ENCODE measurements at regions not wholly inside any gene's neighbourhood (a gene's known extent, or its start where the extent isn't known, plus 50 kb on each side); places are given as distances from the start of the nearest gene placed in this dataset.
"Not testable (repeated sequence)": the region's sequence is repeated elsewhere in the genome, so short reads cannot be mapped to it uniquely, and the experiment has no call there.

DNA sequence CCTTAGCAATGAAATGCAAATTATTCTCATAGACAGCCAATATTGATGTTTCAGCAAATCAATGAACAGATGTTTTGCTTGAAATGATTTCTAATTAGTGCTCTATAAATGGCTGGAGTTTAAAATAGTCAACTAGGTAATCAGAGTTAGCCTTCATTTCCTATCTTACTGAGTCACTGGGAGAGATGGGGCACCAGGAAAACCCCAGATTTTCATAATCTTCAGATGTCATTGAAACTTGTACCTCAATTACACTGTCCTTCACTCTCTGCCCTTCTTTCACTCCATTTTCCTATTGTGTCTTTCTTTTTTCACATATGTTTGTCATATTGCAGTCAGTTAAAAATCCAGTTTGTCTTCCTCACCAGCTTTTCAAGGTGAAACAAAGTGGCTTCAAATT lies 92.7 kb downstream of the C12orf75 start:
- no peak for DNase-seq (ENCODE audit: low read depth in 3 of 3, low spot score in 2 of 3)

DNA sequence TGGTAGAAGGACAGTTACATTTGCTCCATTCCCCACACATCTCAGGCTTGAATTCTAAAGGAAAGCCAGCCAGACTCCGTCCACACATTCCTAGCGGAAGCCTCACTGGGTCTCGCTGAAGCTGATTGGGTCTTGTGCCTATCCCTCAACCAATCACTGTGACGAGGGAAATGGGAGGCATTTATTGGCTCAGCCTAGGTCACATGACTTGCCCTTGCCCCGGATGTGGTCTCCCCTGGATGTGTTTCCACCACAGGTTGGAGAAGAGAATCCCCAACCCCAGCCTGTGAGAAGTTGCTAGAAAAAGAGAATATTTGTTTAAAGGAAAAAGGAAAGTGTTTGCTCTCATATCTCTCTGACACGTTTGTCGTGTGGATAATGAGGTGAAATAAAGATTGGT lies 93.4 kb downstream of the C12orf75 start:
- no peak for DNase-seq (ENCODE audit: low read depth in 3 of 3, low spot score in 2 of 3)

DNA sequence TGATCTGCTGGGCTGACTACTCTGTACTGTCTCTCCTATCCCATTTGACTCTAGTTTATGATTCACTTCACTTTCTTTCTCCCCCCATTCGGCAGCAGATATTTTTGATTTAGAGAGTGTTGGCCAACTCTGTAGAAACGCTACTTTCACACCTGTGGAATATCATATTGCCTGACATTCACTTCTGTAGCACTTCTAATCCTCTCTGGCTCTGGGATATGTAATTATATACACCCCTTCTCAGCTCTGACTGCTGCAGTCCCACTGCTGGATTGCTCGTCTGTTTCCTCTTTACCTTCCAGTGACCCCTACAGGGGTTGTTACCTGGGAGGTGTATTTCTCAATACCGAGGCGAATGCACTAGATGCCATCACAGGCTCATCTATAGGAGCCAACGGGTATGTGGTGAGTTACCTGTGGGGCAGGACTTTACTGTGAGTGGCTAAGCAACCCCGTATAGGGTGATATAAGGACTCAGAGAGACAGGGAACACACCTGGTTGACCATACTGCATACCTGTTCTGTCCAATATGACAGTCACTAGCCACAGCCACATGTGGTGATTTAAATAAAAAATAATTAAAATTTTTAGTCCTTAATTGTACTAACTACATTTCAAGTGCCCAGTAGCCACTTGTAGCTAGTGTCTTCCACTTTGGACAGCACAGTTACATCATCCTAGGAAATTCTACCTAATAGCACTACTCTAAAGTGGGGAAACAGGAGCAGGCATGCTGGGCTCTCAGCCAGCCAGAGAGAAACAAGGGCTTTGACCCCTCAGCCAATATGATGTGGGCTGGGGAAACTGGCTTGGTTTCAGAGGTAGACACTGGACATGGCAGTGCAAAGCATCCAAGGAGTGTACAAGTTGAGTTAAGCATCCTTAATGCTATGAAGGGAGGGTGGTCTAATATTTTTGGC lies 95.0 kb downstream of the C12orf75 start:
- DNase-seq (ENCODE audit: low read depth in 3 of 3, low spot score in 2 of 3), result no peak

DNA sequence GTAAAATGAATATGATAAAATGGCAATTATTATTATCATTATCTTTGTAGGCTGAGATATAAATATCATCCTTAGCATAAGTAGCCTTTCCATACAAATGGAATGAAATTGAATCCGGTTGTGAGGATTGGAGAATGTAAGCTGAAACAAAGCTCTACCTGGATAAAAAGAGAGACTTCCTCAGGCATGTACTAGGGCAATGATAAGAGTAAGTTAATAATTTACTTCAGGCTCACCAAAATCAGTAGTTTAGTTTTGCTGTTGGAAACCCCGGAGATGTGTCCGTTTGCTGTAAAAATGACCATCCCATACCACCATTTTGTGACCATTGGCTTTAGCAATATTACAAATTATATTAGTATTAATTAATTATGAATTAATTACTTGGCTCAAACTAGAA lies 96.3 kb downstream of the C12orf75 start:
- DNase-seq (ENCODE audit: low read depth in 3 of 3, low spot score in 2 of 3), result no peak

DNA sequence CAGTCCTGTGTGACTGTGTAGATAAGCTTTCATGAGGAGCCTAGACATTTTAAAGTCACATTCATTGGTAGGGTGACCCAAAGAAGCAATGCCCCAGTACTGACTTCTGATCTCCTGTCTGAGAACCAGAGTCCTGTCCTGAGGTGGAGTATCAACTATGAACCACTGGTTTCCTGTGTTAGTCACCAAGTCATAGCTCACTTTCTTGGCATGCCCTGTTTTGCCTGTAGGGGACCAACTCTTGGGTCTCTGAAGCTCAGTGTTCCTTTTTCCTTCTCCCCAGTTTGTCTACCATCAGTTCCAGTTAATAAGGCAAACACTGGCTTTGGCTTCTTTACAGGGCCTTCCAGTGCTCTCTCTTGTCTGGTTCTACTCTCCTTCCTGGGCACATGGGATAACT lies 97.4 kb downstream of the C12orf75 start:
- no peak for DNase-seq (ENCODE audit: low read depth in 3 of 3, low spot score in 2 of 3)

DNA sequence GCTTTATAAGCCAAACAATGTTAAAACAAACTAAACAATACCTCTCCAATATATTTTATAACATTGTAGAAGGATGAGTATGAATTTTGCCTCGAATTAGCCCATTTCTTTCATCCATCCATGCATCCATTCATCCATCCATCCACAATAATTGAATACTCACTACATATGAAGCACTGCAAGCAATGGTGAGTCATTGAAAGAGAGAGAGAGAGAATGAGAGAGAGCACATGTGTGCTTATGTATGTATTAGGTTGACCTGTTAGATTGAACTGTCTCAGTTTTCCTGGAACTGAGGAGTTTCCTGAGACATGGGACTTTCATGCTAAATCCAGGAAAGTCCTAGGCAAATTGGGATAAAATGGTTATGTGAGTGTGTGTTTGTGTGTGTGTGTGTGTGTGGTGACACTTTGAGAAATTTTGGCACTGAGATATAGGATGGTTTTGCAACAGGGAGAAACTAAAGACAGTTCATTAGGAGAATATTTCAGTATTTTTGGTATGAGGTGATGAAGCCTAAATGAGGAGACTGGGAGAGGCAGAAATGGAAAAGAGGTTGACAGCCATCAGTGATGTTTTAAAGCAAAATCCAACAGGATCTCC lies 98.4 kb downstream of the C12orf75 start:
- DNase-seq (ENCODE audit: low read depth in 3 of 3, low spot score in 2 of 3), result no peak

DNA sequence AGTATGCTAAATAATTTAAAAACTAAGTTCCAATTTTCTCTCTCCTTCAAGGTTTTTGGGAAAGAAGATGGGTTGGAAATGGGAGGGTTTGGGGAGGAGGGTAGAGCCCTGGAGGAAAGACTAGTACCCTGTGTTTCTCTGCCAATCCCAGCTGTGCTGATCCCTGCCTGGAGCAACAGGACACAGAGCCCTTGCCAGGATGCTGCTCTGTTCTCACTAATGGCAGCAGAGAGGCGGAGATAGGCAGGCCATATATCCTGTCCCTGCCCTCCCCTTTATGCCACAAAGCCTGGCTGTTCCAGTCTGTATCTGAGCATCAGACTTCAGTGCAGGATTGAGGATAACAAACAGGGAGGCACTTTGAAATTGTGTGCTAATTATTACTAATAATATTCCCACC lies 99.0 kb downstream of the C12orf75 start:
- DNase-seq (ENCODE audit: low read depth in 3 of 3, low spot score in 2 of 3), result no peak

DNA sequence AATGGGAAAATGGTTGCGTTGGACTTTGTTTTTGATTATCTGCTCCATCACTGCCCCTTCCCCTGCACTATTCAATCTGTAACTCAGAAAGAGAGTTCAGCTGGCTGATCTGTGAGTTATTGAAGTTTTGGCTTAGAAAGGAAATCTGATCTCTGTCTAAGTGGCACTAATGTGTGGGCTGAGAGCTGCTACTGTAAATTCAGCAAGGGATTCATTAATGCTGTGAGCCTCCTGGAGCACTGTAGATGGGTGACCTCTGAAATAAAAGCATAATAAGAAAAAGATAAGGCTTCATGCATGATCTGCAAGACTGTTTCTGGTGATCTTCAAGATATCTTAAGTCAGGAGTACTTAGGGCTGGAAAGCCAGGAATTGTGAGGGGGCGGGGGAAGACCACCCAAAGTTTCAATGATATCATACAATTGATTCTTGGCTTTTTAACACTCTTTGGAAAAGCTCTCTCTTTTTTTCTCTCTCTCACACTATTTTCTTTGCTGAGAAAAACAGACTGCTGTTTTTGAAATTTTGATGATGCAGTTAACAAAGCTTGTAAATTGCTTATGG lies 101.1 kb downstream of the C12orf75 start:
- no peak for DNase-seq (ENCODE audit: low read depth in 3 of 3, low spot score in 2 of 3)

DNA sequence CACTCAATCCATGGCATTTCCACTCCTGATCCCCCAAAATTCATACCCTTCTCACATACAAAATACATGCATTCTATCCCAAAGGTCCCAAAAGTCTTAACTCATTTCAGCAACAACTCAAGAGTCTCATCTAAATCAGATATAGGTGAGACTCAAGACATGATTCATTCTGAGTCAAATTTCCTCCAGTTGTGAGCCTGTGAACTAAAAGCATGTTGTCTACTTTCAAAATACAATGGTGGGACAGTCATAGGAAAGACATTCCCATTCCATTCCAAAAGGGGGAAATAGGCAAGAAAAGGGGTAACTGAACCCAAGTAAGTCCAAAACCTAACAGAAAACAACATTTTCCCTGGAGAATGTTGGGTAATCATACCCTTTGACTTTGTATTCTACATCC lies 103.3 kb downstream of the C12orf75 start:
- no peak for DNase-seq (ENCODE audit: low read depth in 3 of 3, low spot score in 2 of 3)

DNA sequence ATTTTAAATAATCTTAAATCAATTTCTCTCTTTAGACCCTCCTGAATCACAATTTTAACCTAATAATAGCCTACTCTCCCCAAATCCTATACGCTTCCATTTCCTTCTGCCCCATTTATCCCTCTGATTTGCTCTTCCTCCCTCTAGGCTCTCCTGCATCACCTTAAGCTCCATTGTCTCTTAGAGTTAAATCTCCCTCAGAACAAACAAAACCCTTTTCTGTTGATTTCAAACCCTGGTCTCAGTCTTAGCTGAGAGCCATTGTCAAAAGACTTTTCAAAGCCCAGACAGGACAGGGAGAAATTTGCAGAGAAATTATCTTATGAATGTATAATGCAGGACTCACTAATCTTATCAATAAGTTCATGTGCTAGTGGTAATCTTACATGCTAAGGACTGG lies 106.1 kb downstream of the C12orf75 start:
- no peak for DNase-seq (ENCODE audit: low read depth in 3 of 3, low spot score in 2 of 3)

DNA sequence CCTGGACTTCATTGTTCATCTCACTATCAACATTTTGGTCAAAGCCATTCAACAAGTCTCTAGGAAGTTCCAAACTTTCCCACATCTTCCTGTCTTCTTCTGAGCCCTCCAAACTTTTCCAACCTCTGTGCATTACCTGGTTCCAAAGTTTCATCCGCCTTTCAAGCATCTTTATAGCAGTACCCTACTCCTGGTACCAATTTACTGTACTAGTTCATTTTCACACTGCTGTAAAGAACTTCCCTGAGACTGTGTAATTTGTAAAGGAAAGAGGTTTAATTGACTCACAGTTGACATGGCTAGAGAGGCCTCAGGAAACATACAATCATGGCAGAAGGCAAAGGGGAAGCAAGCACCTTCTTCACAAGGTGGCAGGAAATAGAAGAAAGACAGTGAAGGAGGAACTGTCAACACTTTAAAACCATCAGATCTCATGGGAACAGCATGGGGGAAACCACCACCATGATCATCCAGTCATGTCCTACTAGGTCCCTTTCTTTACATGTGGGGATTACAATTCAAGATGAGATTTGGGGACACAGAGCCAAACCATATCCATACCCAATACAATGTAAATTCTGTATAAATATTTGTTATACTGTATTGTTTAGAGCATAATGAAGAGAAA lies 109.7 kb downstream of the C12orf75 start:
- no peak for DNase-seq (ENCODE audit: low read depth in 3 of 3, low spot score in 2 of 3)

DNA sequence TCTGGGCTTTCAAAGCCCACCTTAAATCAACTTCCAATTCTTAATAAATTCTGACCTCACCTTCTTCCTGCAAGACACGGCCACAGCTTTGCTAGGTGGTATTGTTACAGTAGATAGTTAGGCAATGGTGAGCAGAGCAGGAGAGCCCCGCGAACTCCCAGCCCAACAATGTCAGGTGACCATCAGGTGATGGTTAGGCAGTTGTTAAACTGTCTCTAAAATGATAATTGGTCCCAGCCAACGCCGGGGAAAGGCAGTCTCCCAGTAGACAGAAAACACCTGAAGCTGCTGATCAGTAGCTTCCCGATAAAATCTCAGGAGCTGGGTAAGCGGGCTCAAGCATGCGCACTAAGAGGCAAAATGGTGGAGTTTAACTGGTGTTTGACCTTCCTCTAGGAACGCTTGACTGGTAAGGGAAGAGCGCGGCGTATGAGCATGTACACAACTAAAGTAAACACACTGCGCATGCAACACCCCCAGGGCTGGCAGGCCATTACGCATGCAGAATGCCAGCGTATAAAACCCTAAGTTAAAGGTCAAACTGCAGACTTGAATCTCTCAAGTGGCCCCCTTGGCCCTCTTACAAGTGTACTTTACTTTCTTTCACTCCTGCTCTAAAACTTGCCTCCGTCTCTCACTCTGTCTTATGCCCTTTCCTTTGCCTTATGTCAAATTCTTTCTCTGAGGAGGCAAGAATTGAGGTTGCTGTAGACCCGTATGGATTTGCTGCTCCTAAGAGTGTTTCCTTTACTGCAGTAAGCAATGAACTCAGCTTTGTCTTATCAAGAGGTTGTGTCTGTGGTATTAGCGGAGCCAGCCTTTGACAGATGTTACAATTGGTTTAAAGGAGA lies 113.5 kb downstream of the C12orf75 start:
- no peak for DNase-seq (ENCODE audit: low read depth in 3 of 3, low spot score in 2 of 3)

DNA sequence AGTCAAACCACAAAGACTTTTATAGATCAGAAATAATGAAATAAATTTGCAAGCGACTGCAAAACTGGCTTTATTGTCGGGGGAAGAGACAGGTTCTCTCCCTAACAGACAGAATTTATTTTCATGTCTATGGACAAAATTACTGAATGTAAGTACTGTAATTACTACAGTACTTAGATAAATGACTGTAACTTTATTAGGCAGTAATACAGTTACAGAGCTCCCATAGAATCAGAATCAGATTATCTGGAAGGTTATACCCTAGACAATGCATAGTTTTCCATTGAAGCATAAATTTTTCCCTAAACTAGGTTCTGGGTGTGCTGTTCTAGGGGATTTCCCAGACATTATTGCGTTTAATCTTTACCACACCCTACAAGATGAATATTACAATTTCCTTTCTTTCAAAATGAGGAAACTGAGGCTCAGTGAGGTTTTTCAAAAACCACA lies 114.2 kb downstream of the C12orf75 start:
- no peak for DNase-seq (ENCODE audit: low read depth in 3 of 3, low spot score in 2 of 3)

DNA sequence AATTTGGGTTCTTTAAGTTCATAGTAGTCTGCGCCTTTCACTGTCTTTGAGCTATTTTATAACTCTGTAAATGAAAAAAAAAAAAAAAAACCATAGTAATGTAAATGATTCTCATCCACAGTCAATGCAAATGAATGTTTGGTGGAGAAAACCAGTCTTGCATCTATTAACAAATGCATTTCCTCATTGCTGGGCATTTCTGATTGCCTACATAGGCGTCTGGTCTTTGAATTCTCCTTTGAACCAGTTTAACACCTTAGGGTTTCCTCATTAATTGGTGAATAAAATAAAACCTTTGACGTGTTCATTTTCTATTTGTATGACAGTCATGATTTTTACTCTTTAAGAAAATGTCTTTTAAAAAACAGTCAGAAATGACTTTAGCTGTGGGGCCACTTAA lies 114.8 kb downstream of the C12orf75 start:
- DNase-seq (ENCODE audit: low read depth in 3 of 3, low spot score in 2 of 3), result no peak

DNA sequence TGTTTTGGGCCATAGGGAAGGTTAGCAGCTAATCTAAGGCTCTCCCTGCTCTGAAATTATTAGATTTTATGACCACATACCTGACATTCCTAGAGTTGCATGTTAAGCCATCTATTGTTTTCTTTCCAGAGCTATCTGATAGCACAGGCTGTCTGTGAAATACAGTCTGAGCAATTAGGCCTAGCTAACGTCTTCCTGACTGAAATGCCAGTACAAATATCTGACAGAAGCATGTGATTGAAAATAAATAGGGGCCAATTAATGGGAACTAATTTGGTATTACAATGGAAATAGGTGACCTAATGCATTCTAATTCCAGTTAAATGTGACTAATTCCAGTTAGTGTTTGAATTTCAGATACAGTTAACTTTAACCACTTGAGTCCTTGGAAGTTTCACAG lies 115.2 kb downstream of the C12orf75 start:
- DNase-seq (ENCODE audit: low read depth in 3 of 3, low spot score in 2 of 3), result peak in 1 of 3 donors; percentile 33

DNA sequence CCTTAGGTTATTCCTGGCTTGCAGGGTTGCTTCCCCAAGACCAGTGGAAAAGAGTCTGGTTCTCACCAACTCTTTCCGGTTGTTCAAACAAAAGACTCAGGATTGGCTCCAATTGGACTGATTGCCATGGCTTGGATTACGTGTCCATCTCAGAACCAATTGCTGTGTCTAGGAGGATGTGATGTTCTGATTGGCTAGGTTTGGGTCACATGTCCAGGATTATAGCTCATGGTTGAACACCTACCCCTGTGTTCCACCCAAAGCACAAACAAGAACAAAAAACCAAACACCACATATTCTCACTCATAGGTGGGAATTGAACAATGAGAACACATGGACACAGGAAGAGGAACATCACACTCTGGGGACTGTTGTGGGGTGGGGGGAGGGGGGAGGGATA lies 116.0 kb downstream of the C12orf75 start:
- not testable (repeated sequence) for DNase-seq (ENCODE audit: low read depth in 3 of 3, low spot score in 2 of 3)

DNA sequence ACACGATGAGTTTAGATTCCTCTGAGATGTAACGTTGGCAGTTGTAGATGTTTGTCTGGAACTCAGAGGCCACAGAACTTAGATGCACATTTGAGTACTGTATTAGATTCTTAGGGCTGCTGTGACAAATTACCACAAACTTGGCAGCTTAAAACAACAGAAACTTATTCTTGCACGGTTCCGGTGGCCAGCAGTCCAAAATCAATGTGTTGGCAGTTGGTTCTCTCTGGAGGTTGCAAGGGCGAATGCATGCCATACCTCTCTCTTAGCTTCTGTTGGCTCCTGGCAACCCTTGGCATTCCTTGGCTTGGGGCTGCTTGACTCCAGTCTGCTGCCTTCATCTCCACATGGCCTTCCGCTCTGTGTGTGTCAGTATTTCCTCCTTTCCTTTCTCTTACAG lies 118.9 kb downstream of the C12orf75 start:
- DNase-seq (ENCODE audit: low read depth in 3 of 3, low spot score in 2 of 3), result no peak

DNA sequence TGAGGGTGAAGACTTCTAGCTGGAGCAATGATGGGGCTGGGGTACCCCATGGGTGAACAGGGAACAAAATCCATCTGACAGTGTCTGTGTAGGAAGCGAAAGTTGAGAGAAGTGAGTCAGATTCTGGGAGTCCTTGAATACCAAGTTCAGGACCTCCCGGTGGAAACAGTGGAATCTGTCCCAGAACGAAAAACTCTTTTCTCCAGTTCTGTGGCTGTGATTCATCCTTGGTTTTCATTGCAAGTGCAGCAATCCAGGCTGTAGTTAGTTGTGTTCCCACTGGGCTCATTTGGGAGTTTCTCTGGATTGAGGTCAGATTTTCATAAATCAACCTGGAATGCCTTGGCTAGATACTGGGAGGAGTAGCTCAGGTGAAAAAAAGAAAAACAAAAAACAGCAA lies 120.7 kb downstream of the C12orf75 start:
- no peak for DNase-seq (ENCODE audit: low read depth in 3 of 3, low spot score in 2 of 3)

DNA sequence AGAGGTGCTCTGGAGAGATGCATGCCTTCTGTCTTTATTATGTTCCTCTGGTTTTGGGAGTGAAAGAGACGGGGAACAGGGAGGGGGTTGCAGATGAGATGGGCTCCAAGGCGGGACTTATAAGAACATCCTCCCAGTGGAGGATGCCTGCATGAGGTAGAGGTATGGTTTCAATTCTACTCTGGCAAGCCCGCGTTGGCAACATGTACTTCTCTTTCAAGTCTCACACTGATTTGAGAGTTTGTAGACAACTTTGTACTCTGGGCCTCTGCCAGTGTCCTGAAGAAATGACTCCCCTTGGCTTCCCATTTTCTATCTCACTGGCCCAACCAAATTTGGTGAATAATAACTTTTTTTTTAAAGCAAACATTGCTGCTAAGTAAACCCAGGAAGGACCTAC lies 121.3 kb downstream of the C12orf75 start:
- DNase-seq (ENCODE audit: low read depth in 3 of 3, low spot score in 2 of 3), result no peak

DNA sequence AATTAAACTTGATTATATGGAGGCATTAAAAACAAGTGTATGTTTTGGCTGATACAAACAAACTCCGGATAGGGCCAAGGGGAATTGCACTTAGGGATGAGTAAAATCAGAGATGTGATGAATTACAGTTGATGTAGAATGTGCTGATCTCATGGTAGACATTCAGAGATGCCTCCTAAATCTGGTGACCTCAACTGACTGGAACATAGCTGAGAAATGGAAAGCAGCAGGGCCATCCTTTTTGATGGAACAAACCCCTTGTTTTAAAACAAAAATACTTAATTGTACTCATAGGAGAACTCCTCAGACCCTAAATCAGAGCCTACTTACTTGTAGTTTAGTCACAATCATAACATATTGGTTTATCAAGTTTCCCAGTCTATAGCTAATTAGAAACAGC lies 122.8 kb downstream of the C12orf75 start:
- DNase-seq (ENCODE audit: low read depth in 3 of 3, low spot score in 2 of 3), result no peak

DNA sequence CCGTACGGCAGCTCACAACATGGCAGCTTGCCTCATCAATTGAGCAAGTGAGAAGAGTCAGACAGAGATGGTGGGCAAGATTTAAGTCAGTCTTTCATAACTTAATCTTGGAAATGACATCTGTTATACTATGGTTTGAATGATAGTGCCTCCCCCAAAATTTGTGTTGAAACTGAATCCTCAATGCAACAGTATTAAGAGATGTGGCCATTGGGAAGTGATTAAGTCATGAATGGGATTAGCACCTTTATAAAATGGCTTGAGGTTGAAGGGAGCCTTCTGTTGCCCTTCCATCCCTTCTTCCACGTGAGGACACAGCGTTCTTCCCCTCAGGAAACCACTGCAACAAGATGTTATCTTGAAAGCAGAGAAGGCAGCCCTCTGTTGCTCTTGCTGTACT lies 124.2 kb downstream of the C12orf75 start:
- no peak for DNase-seq (ENCODE audit: low read depth in 3 of 3, low spot score in 2 of 3)
